Left colon (tissue), 2 donors: ENCODE measurements at regions not wholly inside any gene's neighbourhood (a gene's known extent, or its start where the extent isn't known, plus 50 kb on each side); places are given as distances from the start of the nearest gene placed in this dataset.

Experiments
- ATAC-seq: fragments of 200-7000 bp; cut with Tn5 transposase; one replicate; pipeline ENCODE4 v1.9.1; 2020; ENCODE audit warnings: mild to moderate bottlenecking, moderate library complexity
- DNase-seq, 2 donors: peaks; one replicate each; pipeline ENCODE4 v3.0.0-alpha.2; 2020
- intact Hi-C, 2 donors: fragments of 100-400 bp; cut with DNase I in 1 of 2; cut with micrococcal nuclease in 1 of 2; formaldehyde crosslinking; loops; one replicate each; pipeline versions ENCODE4 v1.11.2 to v1.14.0; 2022; cut with DNase I, micrococcal nuclease
- donor health status: DM: no; HTN: no; CAD: no.
- donor health status: DM: yes; HTN: yes; CAD: no.

GRCh38 chr10:128275388-128276177 is 149.4 kb upstream of the MKI67 start:
- intact Hi-C loops = no loop called here
- no peak for DNase-seq
- no peak for ATAC-seq

- DNase-seq = no peak
- intact Hi-C loops = no loop called here
These were observed 151.1 kb upstream of the MKI67 start for GRCh38 chr10:128277267-128277840.

GRCh38 chr10:128278362-128278761 is 152.1 kb upstream of the MKI67 start:
- ATAC-seq (no peak), DNase-seq (no peak)
- intact Hi-C loops = no loop called here

More at GRCh38 chr10:128277267-128277840, 151.1 kb upstream of the MKI67 start:
- no peak for ATAC-seq

GRCh38 chr10:128280271-128280670 is 154.0 kb upstream of the MKI67 start:
- intact Hi-C loops = no loop called here
- DNase-seq (no peak), ATAC-seq (no peak)

- no peak for ATAC-seq
- intact Hi-C loops = no loop called here
- no peak for DNase-seq
These were observed 155.1 kb upstream of the MKI67 start for GRCh38 chr10:128281343-128281742.

GRCh38 chr10:128281861-128282260 is 155.6 kb upstream of the MKI67 start:
- intact Hi-C loops = no loop called here
- DNase-seq (no peak), ATAC-seq (no peak)

- no peak for DNase-seq
- ATAC-seq = no peak
- intact Hi-C loops = no loop called here
These were observed 160.0 kb upstream of the MKI67 start for GRCh38 chr10:128286141-128286761.

- intact Hi-C loops = no loop called here
- ATAC-seq (no peak), DNase-seq (no peak)
These were observed 160.7 kb upstream of the MKI67 start for GRCh38 chr10:128286762-128287500.

- DNase-seq (no peak), ATAC-seq (no peak)
- intact Hi-C loops = no loop called here
These were observed 161.7 kb upstream of the MKI67 start for GRCh38 chr10:128287921-128288320.

- intact Hi-C loops = no loop called here
- no peak for ATAC-seq
- no peak for DNase-seq
These were observed 163.4 kb upstream of the MKI67 start for GRCh38 chr10:128289621-128290020.

- DNase-seq (no peak), ATAC-seq (no peak)
- intact Hi-C loops = no loop called here
These were observed 168.8 kb upstream of the MKI67 start for GRCh38 chr10:128295003-128295402.

GRCh38 chr10:128296253-128297007 is 170.2 kb upstream of the MKI67 start:
- no peak for ATAC-seq

GRCh38 chr10:128297709-128298378 is 171.6 kb upstream of the MKI67 start:
- DNase-seq (no peak), ATAC-seq (no peak)
- intact Hi-C loops = no loop called here

More at GRCh38 chr10:128296253-128297007, 170.2 kb upstream of the MKI67 start:
- no peak for DNase-seq
- intact Hi-C loops = no loop called here

- intact Hi-C loops = no loop called here
- DNase-seq = no peak
- no peak for ATAC-seq
These were observed 172.4 kb upstream of the MKI67 start for GRCh38 chr10:128298587-128298986.

- DNase-seq (no peak), ATAC-seq (no peak)
- intact Hi-C loops = no loop called here
These were observed 174.1 kb upstream of the MKI67 start for GRCh38 chr10:128300290-128300824.

- ATAC-seq (no peak), DNase-seq (no peak)
- intact Hi-C loops = no loop called here
These were observed 174.8 kb upstream of the MKI67 start for GRCh38 chr10:128301051-128301450.

GRCh38 chr10:128302808-128303207 is 176.6 kb upstream of the MKI67 start:
- no peak for DNase-seq
- no peak for ATAC-seq
- intact Hi-C loops = no loop called here

GRCh38 chr10:128304271-128304670 is 178.0 kb upstream of the MKI67 start:
- intact Hi-C loops = no loop called here
- DNase-seq = no peak
- no peak for ATAC-seq
